ENCODE measurements at regions not wholly inside any gene's neighbourhood (a gene's known extent, or its start where the extent isn't known, plus 50 kb on each side); places are given as distances from the start of the nearest gene placed in this dataset.

DNA sequence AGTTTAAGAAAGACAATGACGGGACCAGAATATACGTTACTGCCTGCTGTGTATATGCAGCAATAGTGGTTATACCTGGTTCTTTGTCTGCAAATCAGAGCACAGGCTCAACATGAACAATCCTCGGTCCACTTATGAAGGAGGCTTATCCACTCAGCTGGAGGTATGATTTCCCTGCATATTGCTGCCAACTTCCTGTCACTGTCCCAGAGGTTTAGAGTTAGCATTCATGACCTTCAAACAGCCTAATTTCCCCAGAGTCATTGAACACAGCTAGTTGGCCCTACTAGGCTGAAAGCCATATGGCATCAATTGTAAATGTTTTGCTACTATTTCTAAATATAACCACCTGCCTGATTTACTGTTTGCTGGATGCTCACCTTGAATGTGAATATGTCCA, 224.9 kb upstream of the ZNF717 start:
- DNase-seq (ENCODE audit: low spot score), result no peak

GRCh38 chr3:76011121-76011520, 225.8 kb upstream of the ZNF717 start:
- DNase-seq (ENCODE audit: low spot score), result no peak

DNA sequence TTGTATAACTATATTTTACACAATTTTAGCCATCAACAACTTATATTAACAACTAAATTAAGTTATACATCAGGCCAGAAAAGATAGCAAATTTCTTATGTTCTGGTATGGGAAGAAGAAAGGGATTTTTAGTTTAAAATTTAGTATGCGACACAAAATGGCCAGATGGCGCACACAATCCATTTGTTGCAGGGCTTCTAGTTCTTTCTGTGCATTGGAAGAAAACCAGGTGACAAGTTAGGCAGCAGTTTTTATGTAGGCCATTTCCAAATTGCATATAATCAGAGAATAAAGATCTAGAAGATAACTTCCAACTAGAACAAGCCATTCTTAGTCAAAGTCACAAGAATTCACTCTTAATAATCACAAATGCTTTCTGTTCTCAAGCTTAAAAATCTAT, 230.1 kb upstream of the ZNF717 start:
- DNase-seq (ENCODE audit: low spot score), result no peak

DNA sequence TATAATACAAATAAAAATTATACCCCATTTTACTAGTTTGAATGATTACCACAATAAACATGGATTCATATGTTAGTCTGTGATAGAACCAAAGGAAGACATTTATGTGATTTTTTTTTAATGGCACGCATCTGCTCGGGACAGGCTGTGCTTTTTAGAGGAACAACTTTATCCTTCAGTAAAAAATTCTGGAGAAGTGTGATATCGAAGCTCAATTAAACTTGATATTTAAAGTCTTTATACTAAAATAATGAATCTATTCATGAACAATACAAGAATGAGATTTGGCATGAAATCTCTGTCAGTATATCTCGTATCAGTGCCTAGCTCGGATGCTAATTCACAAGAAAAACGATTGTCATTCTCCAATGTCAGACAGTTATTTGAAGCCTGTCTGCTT, 230.8 kb upstream of the ZNF717 start:
- DNase-seq (ENCODE audit: low spot score), result no peak

DNA sequence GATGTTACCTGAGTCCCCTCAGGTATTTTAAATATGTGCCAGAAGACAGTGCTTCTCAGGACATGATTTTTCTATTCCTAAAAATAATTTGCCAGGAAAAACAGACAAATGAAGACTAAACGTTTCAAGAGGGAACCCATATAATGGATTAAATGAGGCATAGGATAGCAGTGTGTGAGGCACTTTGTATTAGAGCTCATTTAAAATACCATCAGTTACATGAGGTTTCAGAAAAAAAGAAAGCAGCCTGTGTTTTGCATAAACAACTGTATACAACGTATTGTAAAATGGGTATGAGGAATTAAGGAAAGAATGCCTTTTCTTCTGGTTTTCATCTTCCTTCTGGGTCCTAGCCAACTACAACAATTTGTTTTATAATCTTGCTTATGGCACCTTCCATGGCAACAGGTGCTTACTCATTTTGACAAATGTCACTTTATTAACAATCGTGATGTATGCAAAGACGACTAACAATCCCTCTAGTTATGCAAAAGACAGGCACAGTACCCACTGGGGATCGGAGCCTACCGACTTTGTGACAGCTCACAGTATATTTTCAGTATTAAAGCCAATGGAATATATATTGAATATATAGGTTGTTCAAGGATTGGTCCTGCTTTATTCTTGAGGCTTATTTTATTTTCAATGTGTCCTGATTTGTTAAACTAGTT, 231.6 kb upstream of the ZNF717 start:
- DNase-seq (ENCODE audit: low spot score), result no peak

DNA sequence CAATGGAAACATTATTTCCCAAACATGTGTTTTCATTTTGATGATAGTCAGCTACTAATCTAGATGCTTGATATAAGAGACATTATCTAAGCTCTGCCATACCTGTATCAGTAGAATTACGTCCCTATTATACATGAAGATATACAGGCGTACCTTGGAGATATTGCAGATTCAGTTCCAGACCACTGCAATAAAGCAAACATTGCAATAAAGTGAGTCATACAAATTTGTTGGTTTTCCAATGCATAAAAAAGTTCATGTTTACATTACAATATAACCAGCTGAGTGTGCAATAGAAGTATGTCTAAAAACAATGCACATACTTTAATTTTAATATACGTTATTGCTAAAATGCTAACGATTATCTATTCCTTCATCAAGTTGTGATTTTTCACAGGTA, 236.0 kb upstream of the ZNF717 start:
- DNase-seq (ENCODE audit: low spot score), result no peak

GRCh38 chr3:76024640-76025039, 239.3 kb upstream of the ZNF717 start:
- DNase-seq (ENCODE audit: low spot score), result no peak

GRCh38 chr3:76025561-76025960, 240.2 kb upstream of the ZNF717 start:
- no peak for DNase-seq (ENCODE audit: low spot score)

- no peak for DNase-seq (ENCODE audit: low spot score)
Observed at GRCh38 chr3:76026379-76026778, 241.0 kb upstream of the ZNF717 start.

DNA sequence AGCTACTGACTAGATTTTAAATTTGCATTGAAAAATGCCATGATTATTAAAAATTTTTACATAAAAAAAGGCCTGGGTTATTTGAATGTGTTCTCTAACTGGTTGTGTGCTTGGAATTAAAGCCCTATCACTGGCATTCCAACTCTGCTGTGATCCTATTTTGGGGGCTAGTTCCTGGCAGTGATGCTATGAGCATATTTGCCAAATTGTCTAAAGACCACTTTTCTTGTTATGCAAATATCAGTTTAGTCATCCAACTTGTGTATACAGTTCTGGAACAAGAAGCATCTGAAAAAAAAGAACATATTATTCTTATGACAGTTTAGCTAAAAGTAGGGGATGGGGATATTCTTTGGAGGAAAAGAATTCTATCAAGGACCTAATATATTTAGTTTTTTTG, 243.4 kb upstream of the ZNF717 start:
- DNase-seq (ENCODE audit: low spot score), result no peak

DNA sequence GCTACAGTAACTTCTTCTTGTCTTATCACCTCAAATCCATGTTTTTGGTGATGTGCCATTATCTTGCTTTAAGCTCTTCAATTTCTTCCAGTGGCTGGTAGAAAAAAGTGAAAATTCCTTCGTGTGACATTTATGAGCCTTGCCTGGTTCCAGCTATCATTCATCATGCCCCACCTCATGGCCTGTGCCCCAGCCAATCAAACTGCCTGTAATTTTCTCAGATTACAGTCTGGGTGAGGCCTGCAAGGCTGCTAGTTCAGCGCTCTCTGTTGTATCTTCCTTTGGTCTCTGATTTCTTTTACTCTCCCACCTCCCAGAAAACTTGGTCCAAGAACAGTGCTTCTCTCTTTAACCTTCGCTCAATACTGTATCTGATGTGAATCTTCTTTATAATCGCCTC, 249.3 kb upstream of the ZNF717 start:
- no peak for DNase-seq (ENCODE audit: low spot score)

DNA sequence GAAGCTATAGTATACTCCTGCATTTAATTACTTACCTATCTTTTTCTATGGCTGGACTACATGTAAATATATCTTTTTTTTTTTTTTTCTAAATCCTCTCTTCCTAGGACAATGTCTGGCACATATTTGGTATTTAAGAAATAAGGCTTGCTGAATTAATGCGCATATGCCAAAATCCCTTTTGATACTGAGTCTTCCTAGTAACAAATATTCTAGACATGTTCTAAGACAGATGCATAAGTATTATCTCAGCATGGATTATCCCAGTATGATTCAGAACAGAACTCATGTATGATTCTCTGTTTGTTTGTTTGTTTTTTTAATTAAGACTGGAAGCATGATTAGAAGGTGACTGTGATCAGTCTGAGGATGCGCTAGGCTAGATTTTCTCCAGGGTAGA, 249.8 kb upstream of the ZNF717 start:
- no peak for DNase-seq (ENCODE audit: low spot score)

- no peak for DNase-seq (ENCODE audit: low spot score)
Observed at GRCh38 chr3:76038949-76039348, 253.6 kb upstream of the ZNF717 start.

DNA sequence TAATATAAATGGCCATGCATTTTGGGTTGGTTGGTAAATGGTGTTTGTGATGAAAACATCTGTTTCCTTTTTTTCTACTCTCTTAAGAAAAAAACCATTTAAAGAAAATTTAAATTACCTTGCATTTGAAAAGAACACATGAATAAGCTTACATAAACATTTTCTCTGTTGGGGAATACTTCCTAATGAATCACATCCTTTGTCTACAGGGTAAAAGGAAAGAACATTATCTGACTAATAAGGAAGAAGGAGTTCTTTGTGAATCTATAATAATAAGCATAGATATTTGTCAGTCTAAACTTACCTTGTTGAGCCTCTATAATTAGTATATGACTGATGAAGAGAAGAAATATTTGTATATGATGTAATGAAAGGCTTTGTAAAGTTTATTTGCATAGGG, 254.1 kb upstream of the ZNF717 start:
- no peak for DNase-seq (ENCODE audit: low spot score)

DNA sequence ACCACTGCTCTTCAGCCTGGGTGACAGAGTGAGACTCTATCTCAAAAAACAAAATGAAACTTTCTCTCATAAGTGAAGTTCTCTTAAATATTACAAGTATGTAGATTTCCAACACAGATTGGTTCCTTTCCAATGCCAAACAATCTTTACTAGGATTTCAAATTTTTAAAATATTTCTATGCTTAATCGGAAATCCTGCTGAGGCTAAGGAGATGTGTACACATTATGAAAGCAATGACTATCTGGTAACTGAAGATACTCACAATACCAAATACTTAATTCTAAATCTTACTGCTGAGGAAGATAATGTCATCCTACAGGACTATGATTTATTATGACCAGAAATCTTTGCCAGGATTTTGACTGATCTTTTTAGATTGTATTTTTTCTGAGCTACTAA, 255.6 kb upstream of the ZNF717 start:
- peak; percentile 22 for DNase-seq (ENCODE audit: low spot score)

DNA sequence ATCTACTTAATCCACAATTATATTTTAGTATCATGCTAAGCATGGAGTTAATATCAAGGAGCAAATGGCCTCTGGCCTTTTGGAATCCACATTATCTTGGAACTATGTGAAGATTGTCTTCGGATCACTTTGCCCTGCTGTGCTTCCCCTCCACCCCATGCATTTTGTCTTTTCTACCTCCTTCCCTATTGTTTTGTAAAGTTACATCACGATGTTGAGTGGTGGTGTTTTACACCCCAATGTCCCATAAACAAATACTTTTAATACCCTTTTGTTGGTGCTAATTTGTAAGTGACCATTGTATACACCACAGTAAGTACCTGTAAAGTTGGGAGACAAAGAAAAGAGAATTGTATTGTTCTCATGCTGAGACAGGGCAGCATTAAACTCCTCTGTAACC, 258.4 kb upstream of the ZNF717 start:
- no peak for DNase-seq (ENCODE audit: low spot score)

GRCh38 chr3:76044601-76045600, 259.6 kb upstream of the ZNF717 start:
- no peak for DNase-seq (ENCODE audit: low spot score)

DNA sequence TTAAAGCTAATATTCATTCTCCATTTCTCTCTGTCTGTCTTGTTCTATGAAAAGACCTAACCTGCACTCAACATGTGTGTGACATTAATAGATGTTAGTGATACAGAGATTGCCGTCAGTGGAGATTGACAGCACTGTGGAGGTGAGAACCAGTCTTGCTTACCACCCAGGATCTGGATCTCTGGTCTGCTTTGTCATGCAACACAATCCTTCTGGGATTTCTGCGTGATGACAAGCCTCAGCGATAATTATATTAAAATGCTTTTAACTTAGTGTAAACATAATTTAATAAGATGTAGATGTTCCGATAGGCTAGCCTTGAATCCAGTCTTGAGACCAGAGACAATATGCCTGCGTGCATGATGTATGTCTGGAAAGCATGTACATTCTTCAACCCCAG, 262.0 kb upstream of the ZNF717 start:
- DNase-seq (ENCODE audit: low spot score), result no peak

GRCh38 chr3:76049776-76050175, 264.4 kb upstream of the ZNF717 start:
- DNase-seq (ENCODE audit: low spot score), result no peak

DNA sequence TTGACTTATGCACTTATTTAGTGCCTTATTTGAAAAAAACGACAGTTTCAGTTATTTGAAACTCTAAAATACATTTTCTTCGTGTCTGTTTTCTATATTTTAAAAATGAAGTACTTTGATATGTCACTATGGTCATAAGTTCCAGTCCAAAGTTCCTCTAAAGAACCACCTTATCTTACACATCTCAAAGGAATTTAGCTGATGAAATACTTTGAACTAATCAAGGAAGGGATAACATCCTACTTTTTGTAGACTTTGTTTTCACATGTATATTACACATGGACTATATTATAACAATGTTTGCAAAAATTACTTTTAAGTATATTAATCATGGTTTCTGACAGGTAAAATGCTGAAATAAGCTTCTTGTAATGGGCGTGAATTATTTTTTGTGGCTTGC, 265.8 kb upstream of the ZNF717 start:
- no peak for DNase-seq (ENCODE audit: low spot score)

GRCh38 chr3:76054404-76054803, 269.1 kb upstream of the ZNF717 start:
- DNase-seq (ENCODE audit: low spot score), result no peak

DNA sequence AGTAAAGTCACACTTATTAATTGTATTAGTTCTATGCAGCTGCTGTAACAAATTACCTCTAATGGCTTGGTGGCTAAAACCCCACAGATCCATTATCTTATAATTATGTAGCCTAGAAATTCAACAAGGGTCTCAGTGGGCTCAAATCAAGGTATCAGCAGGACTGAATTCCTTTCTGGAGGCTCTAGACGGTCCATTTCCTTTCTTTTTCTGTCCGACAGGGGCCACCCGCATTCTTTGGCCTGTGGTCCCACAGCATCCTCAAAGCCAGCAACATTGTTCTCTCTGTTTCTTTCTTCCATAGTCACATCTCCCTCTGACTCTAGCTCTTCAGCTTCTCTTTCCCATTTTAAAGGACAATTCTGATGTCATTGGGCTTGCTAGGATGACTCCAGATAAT, 276.3 kb upstream of the ZNF717 start:
- DNase-seq (ENCODE audit: low spot score), result no peak

DNA sequence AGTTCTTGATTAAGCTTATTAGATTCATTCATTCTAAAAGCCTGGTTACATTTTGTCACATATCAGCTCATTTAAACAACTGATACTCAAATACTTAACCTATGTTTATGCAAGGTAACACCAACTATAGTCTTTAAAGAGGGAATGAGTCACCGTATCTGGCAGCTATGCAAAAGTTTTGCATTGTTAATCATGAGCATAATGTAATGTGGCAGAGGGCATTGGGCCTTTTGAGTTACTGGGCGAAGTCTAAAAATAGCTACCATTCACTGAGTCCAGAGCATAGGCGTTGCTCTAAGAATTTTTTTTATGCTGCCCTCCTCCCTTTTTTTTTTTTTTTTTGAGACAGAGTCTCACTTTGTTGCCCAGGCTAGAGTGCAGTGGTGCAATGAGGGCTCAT, 277.7 kb upstream of the ZNF717 start:
- no peak for DNase-seq (ENCODE audit: low spot score)

DNA sequence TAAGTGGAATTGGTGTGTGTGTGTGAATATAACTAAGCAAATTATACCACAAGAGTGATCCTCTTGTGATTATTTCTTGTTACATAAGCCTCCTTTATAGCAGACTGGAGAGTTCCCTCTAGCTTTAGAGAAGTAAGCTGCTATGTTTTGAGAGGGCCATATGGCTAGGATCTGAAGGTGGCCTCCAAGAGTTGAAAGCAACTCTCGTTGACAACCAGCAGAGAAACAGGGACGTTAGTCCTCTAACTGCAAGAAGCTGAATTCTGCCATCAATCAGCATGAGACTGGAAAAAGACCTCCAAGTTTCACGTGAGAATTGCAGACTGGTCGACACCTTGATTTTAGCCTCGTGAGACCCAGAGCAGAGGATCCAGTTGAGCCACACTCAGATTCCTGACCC, 278.5 kb upstream of the ZNF717 start:
- DNase-seq (ENCODE audit: low spot score), result no peak

Data from hepatic stellate cell (primary cell).